ENCODE measurements at regions not wholly inside any gene's neighbourhood (a gene's known extent, or its start where the extent isn't known, plus 50 kb on each side); places are given as distances from the start of the nearest gene placed in this dataset.
"Not testable (repeated sequence)": the region's sequence is repeated elsewhere in the genome, so short reads cannot be mapped to it uniquely, and the experiment has no call there.

GRCh38 chr3:153502682-153503081, 340.7 kb downstream of the RAP2B start:
- ChIA-PET POLR2A (ENCODE audit: low non-redundant PET) (no interaction called here), CTCF (no interaction called here)
- no peaks in the 10 kb centered on the region for H3K36me3 ChIP-seq (ENCODE audit: insufficient read depth, low read length, poor library complexity, severe bottlenecking)
- no TSS peak for BruUV-seq (replicated peaks)
- H3K4me3 ChIP-seq (ENCODE audit: low read depth, low read length, poor library complexity, severe bottlenecking): no peak overlapping the region
- no peaks in the 10 kb centered on the region for H3K4me1 ChIP-seq (ENCODE audit: insufficient read depth, low read length, poor library complexity, severe bottlenecking)
- no peak for DNase-seq (ENCODE audit: low spot score)
- no peaks in the 10 kb centered on the region for H3K27me3 ChIP-seq (replicated peaks; ENCODE audit: insufficient read depth, low read depth, low read length, poor library complexity)
- no peaks in the 10 kb centered on the region for H3K9me3 ChIP-seq (ENCODE audit: low read depth, low read length, poor library complexity, severe bottlenecking)
- H3K27ac ChIP-seq (ENCODE audit: low read depth, low read length, poor library complexity, severe bottlenecking): no peak overlapping the region
- intact Hi-C loops (cut with micrococcal nuclease; ENCODE audit: unreplicated experiment): no loop called here
- no peak for TF ChIP-seq CTCF (conservative IDR thresholded peaks at IDR 0.05; ENCODE audit: low read depth, low read length)
- TF ChIP-seq EZH2 (IDR thresholded peaks at IDR 0.05; ENCODE audit: borderline replicate concordance, low read depth, low read length, poor library complexity, severe bottlenecking): no peak

- H3K4me3 ChIP-seq (ENCODE audit: low read depth, low read length, poor library complexity, severe bottlenecking): no peak overlapping the region
- no TSS peak for BruUV-seq (replicated peaks)
- no peaks in the 10 kb centered on the region for H3K36me3 ChIP-seq (ENCODE audit: insufficient read depth, low read length, poor library complexity, severe bottlenecking)
- ChIA-PET CTCF (no interaction called here), POLR2A (ENCODE audit: low non-redundant PET) (no interaction called here)
- no peaks in the 10 kb centered on the region for H3K9me3 ChIP-seq (ENCODE audit: low read depth, low read length, poor library complexity, severe bottlenecking)
- DNase-seq (ENCODE audit: low spot score): no peak
- no peaks in the 10 kb centered on the region for H3K4me1 ChIP-seq (ENCODE audit: insufficient read depth, low read length, poor library complexity, severe bottlenecking)
- no peaks in the 10 kb centered on the region for H3K27me3 ChIP-seq (replicated peaks; ENCODE audit: insufficient read depth, low read depth, low read length, poor library complexity)
- intact Hi-C loops (cut with micrococcal nuclease; ENCODE audit: unreplicated experiment): no loop called here
- no peak overlapping the region for H3K27ac ChIP-seq (ENCODE audit: low read depth, low read length, poor library complexity, severe bottlenecking)
- TF ChIP-seq EZH2 (IDR thresholded peaks at IDR 0.05; ENCODE audit: borderline replicate concordance, low read depth, low read length, poor library complexity, severe bottlenecking) (no peak), CTCF (conservative IDR thresholded peaks at IDR 0.05; ENCODE audit: low read depth, low read length) (no peak)
Measured at GRCh38 chr3:153503873-153504272, 341.8 kb downstream of the RAP2B start.

GRCh38 chr3:153506205-153506604, 344.2 kb downstream of the RAP2B start:
- H3K27me3 ChIP-seq (replicated peaks; ENCODE audit: insufficient read depth, low read depth, low read length, poor library complexity); H3K4me1 ChIP-seq (ENCODE audit: insufficient read depth, low read length, poor library complexity, severe bottlenecking); DNase-seq (ENCODE audit: low spot score); H3K4me3 ChIP-seq (ENCODE audit: low read depth, low read length, poor library complexity, severe bottlenecking); POLR2A ChIA-PET (ENCODE audit: low non-redundant PET); intact Hi-C loops (cut with micrococcal nuclease; ENCODE audit: unreplicated experiment); H3K27ac ChIP-seq (ENCODE audit: low read depth, low read length, poor library complexity, severe bottlenecking); CTCF ChIA-PET; H3K9me3 ChIP-seq (ENCODE audit: low read depth, low read length, poor library complexity, severe bottlenecking); H3K36me3 ChIP-seq (ENCODE audit: insufficient read depth, low read length, poor library complexity, severe bottlenecking); BruUV-seq (replicated peaks): not testable (repeated sequence)

GRCh38 chr3:153506686-153507085, 344.7 kb downstream of the RAP2B start:
- H3K27me3 ChIP-seq (replicated peaks; ENCODE audit: insufficient read depth, low read depth, low read length, poor library complexity); CTCF ChIA-PET; BruUV-seq (replicated peaks); POLR2A ChIA-PET (ENCODE audit: low non-redundant PET); H3K27ac ChIP-seq (ENCODE audit: low read depth, low read length, poor library complexity, severe bottlenecking); intact Hi-C loops (cut with micrococcal nuclease; ENCODE audit: unreplicated experiment); H3K9me3 ChIP-seq (ENCODE audit: low read depth, low read length, poor library complexity, severe bottlenecking); H3K4me1 ChIP-seq (ENCODE audit: insufficient read depth, low read length, poor library complexity, severe bottlenecking); H3K4me3 ChIP-seq (ENCODE audit: low read depth, low read length, poor library complexity, severe bottlenecking); DNase-seq (ENCODE audit: low spot score); H3K36me3 ChIP-seq (ENCODE audit: insufficient read depth, low read length, poor library complexity, severe bottlenecking): not testable (repeated sequence)
